MCF 10A (cell line): ENCODE measurements at regions not wholly inside any gene's neighbourhood (a gene's known extent, or its start where the extent isn't known, plus 50 kb on each side); places are given as distances from the start of the nearest gene placed in this dataset.
A peak's percentile ranks its signal among the peaks of the same experiment; 100 is the strongest.

ENCODE experiments used
- BruUV-seq: library from RNA; stranded (reverse); fragments of 400-500 nt; replicated peaks from 2 replicates; lab custom pipeline; 2021; lab: Mats Ljungman, UMichigan
- CTCF ChIA-PET: fragments of 300-600 bp; sonication (Branson Sonifier 250); formaldehyde crosslinking; extraction: SDS; loops from one replicate; lab custom pipeline; 2021; ENCODE audit warnings: antibody characterized with exemption, inconsistent platforms; lab: Yijun Ruan, JAX
- POLR2A ChIA-PET: fragments of 300-600, 350-650 bp; sonication (Branson Sonifier 250); formaldehyde crosslinking; extraction: SDS; loops from one replicate; lab custom pipeline; 2020; ENCODE audit warnings: antibody characterized with exemption, inconsistent platforms; lab: Yijun Ruan, JAX
- DNase-seq: peaks from one replicate; pipeline ENCODE4 v3.0.0-alpha.2; 2018; ENCODE audit not compliant: unreplicated experiment
- H3K27ac Mint-ChIP-seq: one replicate; pipeline ENCODE4 v1.8.0; 2022; ENCODE audit warnings: mild to moderate bottlenecking, low read depth, mixed read lengths; ENCODE audit not compliant: unreplicated experiment
- H3K27me3 Mint-ChIP-seq: one replicate; pipeline ENCODE4 v1.8.0; 2022; ENCODE audit warnings: mixed read lengths; ENCODE audit not compliant: insufficient read depth, unreplicated experiment
- H3K36me3 Mint-ChIP-seq: one replicate; pipeline ENCODE4 v1.8.0; 2022; ENCODE audit warnings: mild to moderate bottlenecking, moderate library complexity, mixed read lengths; ENCODE audit not compliant: insufficient read depth, unreplicated experiment
- H3K4me1 Mint-ChIP-seq: one replicate; pipeline ENCODE4 v1.8.0; 2022; ENCODE audit warnings: mixed read lengths; ENCODE audit not compliant: insufficient read depth, unreplicated experiment
- H3K4me3 Mint-ChIP-seq: one replicate; pipeline ENCODE4 v1.8.0; 2022; ENCODE audit warnings: mild to moderate bottlenecking, moderate library complexity, mixed read lengths; ENCODE audit not compliant: unreplicated experiment
- H3K9me3 Mint-ChIP-seq: one replicate; pipeline ENCODE4 v1.8.0; 2022; ENCODE audit warnings: mixed read lengths; ENCODE audit not compliant: unreplicated experiment
- CTCF ChIP-seq: fragments of 200-600 bp; IDR thresholded peaks from one replicate; pipeline ENCODE4 v1.8.0; 2022; ENCODE audit warnings: antibody characterized with exemption, mild to moderate bottlenecking; ENCODE audit not compliant: unreplicated experiment
- intact Hi-C: fragments of 100-400 bp; cut with micrococcal nuclease; formaldehyde crosslinking; loops from 2 replicates; pipeline ENCODE4 v1.14.1; 2022

DNA sequence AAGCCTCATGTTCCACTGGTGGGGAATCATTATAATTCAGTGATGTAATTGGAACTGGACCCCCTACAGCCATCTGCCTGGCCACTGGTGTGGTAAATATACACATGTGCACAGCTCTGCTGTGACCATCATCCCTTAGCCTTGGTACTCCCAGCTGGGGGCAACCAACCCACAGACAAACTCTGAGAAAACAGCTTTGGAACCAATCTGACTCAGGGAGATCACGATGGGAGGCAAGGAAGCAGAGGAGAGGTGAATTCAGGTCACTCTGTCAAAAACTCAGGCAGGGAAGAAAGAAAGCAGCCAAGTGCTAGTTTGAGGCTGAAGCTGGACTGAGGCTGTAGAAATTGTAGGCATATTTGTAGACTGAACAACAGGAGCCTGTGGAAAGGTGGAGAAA, 197.8 kb upstream of the GALNT2 start:
- Mint-ChIP-seq H3K27ac (no peak overlapping the region), H3K27me3 (no peaks in the 10 kb centered on the region)
- CTCF ChIA-PET = interaction anchor here (1.3 kb wide), 1 partner anchor 443 kb away, joined by 3 read pairs; no protein-coding TSS in a partner anchor

DNA sequence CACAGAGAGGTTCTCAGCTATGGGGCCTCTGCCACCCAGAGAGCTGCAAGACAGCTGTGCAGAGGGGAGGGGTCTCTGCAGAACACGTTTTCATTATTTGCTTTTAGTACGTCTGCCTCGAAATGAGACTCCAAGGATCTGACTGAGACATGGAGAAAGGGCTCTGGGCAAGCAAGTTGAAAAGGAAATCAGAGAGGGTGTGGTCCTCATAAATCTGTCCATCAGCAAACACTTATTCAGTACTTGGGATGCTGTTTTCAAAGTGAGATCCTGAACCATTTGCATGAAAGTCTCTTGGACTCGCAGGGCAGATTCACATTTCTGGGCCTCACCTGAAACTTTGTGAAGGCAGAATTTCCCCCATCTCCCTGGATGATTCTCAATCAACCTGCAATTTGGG, 197.4 kb upstream of the GALNT2 start:
- DNase-seq = no peak
- Mint-ChIP-seq H3K27ac (no peak overlapping the region), H3K4me3 (no peak overlapping the region), H3K27me3 (no peaks in the 10 kb centered on the region), H3K4me1 (no peaks in the 10 kb centered on the region), H3K36me3 (no peaks in the 10 kb centered on the region), H3K9me3 (no peaks in the 10 kb centered on the region)
- no peak for TF ChIP-seq CTCF
- ChIA-PET POLR2A (no interaction called here), CTCF (interaction anchor here (0.5 to 1.3 kb wide), 2 partner anchors 212 to 442 kb away, joined by 3 to 6 read pairs; no protein-coding TSS in a partner anchor)
- no TSS peak for BruUV-seq
- intact Hi-C loops = no loop called here

More for the DNA sequence above, 197.8 kb upstream of the GALNT2 start:
- no peaks in the 10 kb centered on the region for H3K4me1 Mint-ChIP-seq
- POLR2A ChIA-PET = no interaction called here
- BruUV-seq = no TSS peak
- intact Hi-C loops = no loop called here
- no peak for DNase-seq
- TF ChIP-seq CTCF = no peak
- no peaks in the 10 kb centered on the region for H3K36me3 Mint-ChIP-seq
- no peaks in the 10 kb centered on the region for H3K9me3 Mint-ChIP-seq
- no peak overlapping the region for H3K4me3 Mint-ChIP-seq

- Mint-ChIP-seq H3K4me1 (no peaks in the 10 kb centered on the region), H3K9me3 (no peaks in the 10 kb centered on the region), H3K27ac (no peak overlapping the region), H3K36me3 (no peaks in the 10 kb centered on the region), H3K4me3 (no peak overlapping the region), H3K27me3 (no peaks in the 10 kb centered on the region)
- TF ChIP-seq CTCF = no peak
- ChIA-PET CTCF (no interaction called here), POLR2A (interaction anchor here (0.5 kb wide), 1 partner anchor 195 kb away, joined by 3 read pairs; no protein-coding TSS in a partner anchor)
- DNase-seq = no peak
- BruUV-seq = no TSS peak
- intact Hi-C loops = no loop called here
Observed at GRCh38 chr1:229870381-229870780, 196.7 kb upstream of the GALNT2 start.

DNA sequence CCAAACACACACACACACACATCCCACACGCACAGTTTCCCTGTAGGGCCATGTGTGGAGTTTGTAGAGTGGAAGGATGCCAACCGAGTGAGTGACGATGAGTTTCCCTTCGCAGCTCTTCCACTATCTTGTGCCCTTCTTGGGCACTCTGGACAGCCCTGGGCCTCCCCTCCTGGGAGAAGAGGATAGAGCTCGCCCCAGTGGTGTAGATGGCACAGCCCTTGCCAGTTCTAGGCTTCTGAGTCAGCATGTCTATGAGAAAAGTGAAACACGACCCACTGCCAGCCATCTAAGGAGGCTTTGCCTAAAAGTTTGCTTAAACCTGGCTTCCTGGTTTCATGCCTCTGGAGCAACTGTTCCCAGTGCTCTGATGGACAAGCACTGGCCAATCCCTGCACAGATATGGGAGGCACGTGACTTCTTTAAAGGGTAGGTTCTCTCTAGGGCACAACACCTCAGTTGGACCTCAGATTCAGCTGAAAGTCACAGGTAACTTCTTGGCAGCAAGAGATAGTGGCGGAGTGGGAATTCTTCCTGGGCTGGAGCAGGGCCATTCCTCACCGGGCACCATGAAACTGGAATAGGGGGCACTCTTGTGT, 195.9 kb upstream of the GALNT2 start:
- ChIA-PET POLR2A (interaction anchor here (0.5 to 0.6 kb wide), 2 partner anchors 195 to 607 kb away, joined by 3 read pairs; no protein-coding TSS in a partner anchor), CTCF (interaction anchor here (1.4 kb wide), 1 partner anchor 16 kb away, joined by 4 read pairs; no protein-coding TSS in a partner anchor)
- DNase-seq = peak; percentile 27
- no peaks in the 10 kb centered on the region for H3K36me3 Mint-ChIP-seq
- no TSS peak for BruUV-seq
- H3K27ac Mint-ChIP-seq = no peak overlapping the region
- no peaks in the 10 kb centered on the region for H3K9me3 Mint-ChIP-seq
- no peaks in the 10 kb centered on the region for H3K4me1 Mint-ChIP-seq
- no peaks in the 10 kb centered on the region for H3K27me3 Mint-ChIP-seq
- intact Hi-C loops = no loop called here
- no peak for TF ChIP-seq CTCF
- H3K4me3 Mint-ChIP-seq = no peak overlapping the region
